ENCODE measurements at regions not wholly inside any gene's neighbourhood (a gene's known extent, or its start where the extent isn't known, plus 50 kb on each side); places are given as distances from the start of the nearest gene placed in this dataset.

DNA sequence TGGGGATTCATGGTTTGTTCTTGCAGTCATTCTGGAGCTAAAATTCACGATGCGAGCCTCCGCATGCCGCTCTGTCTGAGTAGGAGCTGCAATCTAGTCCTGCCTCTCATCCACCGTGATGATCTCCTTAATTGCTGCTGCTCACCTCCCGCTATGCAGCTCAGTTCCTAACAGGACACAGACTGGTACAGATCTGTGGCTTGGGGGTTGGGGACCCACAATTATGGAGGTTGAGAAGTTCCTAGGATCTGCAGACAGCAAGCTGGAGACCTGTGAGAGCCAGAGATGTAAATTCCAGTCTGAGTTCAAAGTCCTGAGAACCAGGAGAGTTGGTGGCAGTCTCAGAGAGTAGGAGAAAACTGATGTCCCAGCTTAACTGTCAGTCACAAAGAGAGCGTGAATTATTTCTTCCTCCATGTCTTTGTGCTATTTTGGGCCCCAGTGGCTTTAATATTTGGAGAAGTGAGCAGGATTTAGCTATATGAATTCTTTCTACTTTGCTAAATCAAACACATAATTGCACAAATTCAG lies 378.7 kb upstream of the MAN1A1 start:
- Histone ChIP-seq H3K9me3 (ENCODE audit: control insufficient read depth, insufficient read depth, low read length) (no peaks in the 10 kb centered on the region), H2AFZ (replicated peaks; ENCODE audit: low read length, poor library complexity) (no peak overlapping the region), H3K4me1 (ENCODE audit: control insufficient read depth, insufficient read depth, low read length) (no peaks in the 10 kb centered on the region), H4K20me1 (ENCODE audit: insufficient read depth, low read length) (no peaks in the 10 kb centered on the region), H2AK5ac (ENCODE audit: low read depth, low read length) (no peak overlapping the region), H2BK15ac (ENCODE audit: low read depth, low read length) (no peak overlapping the region), H2BK20ac (ENCODE audit: low read depth, low read length) (no peak overlapping the region), H3K36me3 (ENCODE audit: control insufficient read depth, insufficient read depth, low read length) (no peaks in the 10 kb centered on the region), H3K9ac (ENCODE audit: low read depth, low read length) (no peak overlapping the region), H3K23ac (ENCODE audit: low read depth, low read length) (no peak overlapping the region), H3K56ac (ENCODE audit: extremely low read depth, insufficient read depth, low read length) (no peak overlapping the region), H3K9me1 (ENCODE audit: insufficient read depth, low read length) (no peaks in the 10 kb centered on the region), H3K4me3 (ENCODE audit: insufficient read depth, low read depth, low read length) (no peak overlapping the region), H3K79me1 (ENCODE audit: low read depth in 1 of 2, low read length in 2 of 2) (no peaks in the 10 kb centered on the region), H3K18ac (ENCODE audit: low read depth, low read length) (no peak overlapping the region), H3K27me3 (ENCODE audit: control insufficient read depth, insufficient read depth, low read length) (no peaks in the 10 kb centered on the region), H3K4ac (ENCODE audit: low read depth, low read length) (no peak overlapping the region), H2AK9ac (replicated peaks; ENCODE audit: low read depth, low read length, poor library complexity) (no peak overlapping the region), H4K5ac (ENCODE audit: low read depth, low read length) (no peak overlapping the region), H4K8ac (ENCODE audit: low read depth in 2 of 2, low read length in 2 of 2) (no peak overlapping the region), H2BK120ac (ENCODE audit: low read depth, low read length) (no peak overlapping the region), H3K4me2 (ENCODE audit: low read depth, low read length) (no peak overlapping the region), H4K91ac (ENCODE audit: insufficient read depth, low read depth, low read length) (no peak overlapping the region), H3K27ac (ENCODE audit: insufficient read depth, low read length) (no peak overlapping the region), H3K14ac (replicated peaks; ENCODE audit: low read depth, low read length) (no peak overlapping the region), H2BK5ac (ENCODE audit: low read depth, low read length, poor library complexity, severe bottlenecking) (no peak overlapping the region)
- DNase-seq (no peak), ATAC-seq (ENCODE audit: low read depth) (no peak)
- no TSS peak for BruUV-seq (replicated peaks)
- ChIA-PET CTCF (no interaction called here), POLR2A (ENCODE audit: unreplicated experiment) (no interaction called here)
- dilution Hi-C loops (cut with HindIII; ENCODE audit: low sequenced_read_pairs, unreplicated experiment) (no loop called here), intact Hi-C loops (cut with micrococcal nuclease) (no loop called here), in situ Hi-C loops (cut with MboI; ENCODE audit: low sequenced_read_pairs) (no loop called here)
- WGBS, 2 experiments (ENCODE audit: extremely low coverage in 2 of 2, insufficient read length in 1 of 2): 93% methylated on average over 3 of the region's 7 CpGs; no CpG with 5 or more reads in 1 of the 2 experiments
- TF ChIP-seq RCOR1 (IDR thresholded peaks at IDR 0.05; ENCODE audit: insufficient replicate concordance, low read length): no peak

All from IMR-90 (cell line).